SK-N-MC (cell line): ENCODE measurements at regions not wholly inside any gene's neighbourhood (a gene's known extent, or its start where the extent isn't known, plus 50 kb on each side); places are given as distances from the start of the nearest gene placed in this dataset.

ENCODE experiments used
- EZH2 ChIP-seq: fragments of 200-600 bp; sonication (generic); IDR thresholded peaks from one replicate; pipeline ENCODE4 v1.6.1; 2017; ENCODE audit warnings: antibody characterized with exemption
- POLR2AphosphoS5 ChIP-seq: IDR thresholded peaks from 2 replicates; pipeline ENCODE4 v1.6.1; 2012; ENCODE audit warnings: mild to moderate bottlenecking, low read depth, low read length, borderline replicate concordance

- no peak for TF ChIP-seq EZH2
- no peak for TF ChIP-seq POLR2AphosphoS5
These were observed 738.3 kb upstream of the FRG1 start for GRCh38 chr4:189202182-189202868.
